IPS-18a (cell line): ENCODE measurements at regions not wholly inside any gene's neighbourhood (a gene's known extent, or its start where the extent isn't known, plus 50 kb on each side); places are given as distances from the start of the nearest gene placed in this dataset.
"Not testable (repeated sequence)": the region's sequence is repeated elsewhere in the genome, so short reads cannot be mapped to it uniquely, and the experiment has no call there.

Source experiments
- H3K27ac ChIP-seq: one replicate; pipeline ENCODE4 v1.5.1; 2013; ENCODE audit warnings: low read length
- H3K27me3 ChIP-seq: one replicate; pipeline ENCODE4 v1.6.1; 2013; ENCODE audit warnings: mild to moderate bottlenecking, low read length; ENCODE audit not compliant: control insufficient read depth, insufficient read depth
- H3K36me3 ChIP-seq: one replicate; pipeline ENCODE4 v1.6.1; 2013; ENCODE audit warnings: low read depth, low read length; ENCODE audit not compliant: control insufficient read depth
- H3K4me1 ChIP-seq: one replicate; pipeline ENCODE4 v1.6.1; 2013; ENCODE audit warnings: low read depth, low read length; ENCODE audit not compliant: control insufficient read depth
- H3K4me3 ChIP-seq: one replicate; pipeline ENCODE4 v1.5.1; 2013; ENCODE audit warnings: low read length
- H3K9ac ChIP-seq: one replicate; pipeline ENCODE4 v1.6.1; 2013; ENCODE audit warnings: mild to moderate bottlenecking, low read length, moderate library complexity
- H3K9me3 ChIP-seq: one replicate; pipeline ENCODE4 v1.6.1; 2013; ENCODE audit warnings: low read depth, low read length; ENCODE audit not compliant: control insufficient read depth

- Histone ChIP-seq H3K9ac (no peak overlapping the region), H3K36me3 (no peaks in the 10 kb centered on the region), H3K4me1 (no peaks in the 10 kb centered on the region), H3K9me3 (no peaks in the 10 kb centered on the region), H3K4me3 (no peak overlapping the region), H3K27ac (no peak overlapping the region), H3K27me3 (no peaks in the 10 kb centered on the region)
Observed at GRCh38 chr11:95417832-95418231, 186.8 kb upstream of the SESN3 start.

- Histone ChIP-seq H3K4me1 (no peaks in the 10 kb centered on the region), H3K36me3 (no peaks in the 10 kb centered on the region), H3K9ac (no peak overlapping the region), H3K9me3 (no peaks in the 10 kb centered on the region), H3K27me3 (no peaks in the 10 kb centered on the region), H3K4me3 (no peak overlapping the region), H3K27ac (no peak overlapping the region)
Observed at GRCh38 chr11:95415837-95416304, 184.9 kb upstream of the SESN3 start.

GRCh38 chr11:95414217-95414616 is 183.2 kb upstream of the SESN3 start:
- Histone ChIP-seq H3K27ac (no peak overlapping the region), H3K27me3 (no peaks in the 10 kb centered on the region), H3K36me3 (no peaks in the 10 kb centered on the region), H3K9ac (no peak overlapping the region), H3K4me1 (no peaks in the 10 kb centered on the region), H3K9me3 (no peaks in the 10 kb centered on the region), H3K4me3 (no peak overlapping the region)

GRCh38 chr11:95413761-95414160 is 182.8 kb upstream of the SESN3 start:
- no peaks in the 10 kb centered on the region for H3K4me1 ChIP-seq
- no peaks in the 10 kb centered on the region for H3K27me3 ChIP-seq
- no peak overlapping the region for H3K4me3 ChIP-seq
- H3K27ac ChIP-seq = no peak overlapping the region
- H3K36me3 ChIP-seq = no peaks in the 10 kb centered on the region
- no peaks in the 10 kb centered on the region for H3K9me3 ChIP-seq
- H3K9ac ChIP-seq = no peak overlapping the region

- Histone ChIP-seq H3K4me3 (no peak overlapping the region), H3K27ac (no peak overlapping the region), H3K27me3 (no peaks in the 10 kb centered on the region), H3K36me3 (no peaks in the 10 kb centered on the region), H3K9me3 (no peaks in the 10 kb centered on the region), H3K4me1 (no peaks in the 10 kb centered on the region), H3K9ac (no peak overlapping the region)
Observed at GRCh38 chr11:95413021-95413420, 182.0 kb upstream of the SESN3 start.

- H3K9ac ChIP-seq = no peak overlapping the region
- no peaks in the 10 kb centered on the region for H3K27me3 ChIP-seq
- no peak overlapping the region for H3K27ac ChIP-seq
- H3K4me3 ChIP-seq = no peak overlapping the region
- H3K36me3 ChIP-seq = no peaks in the 10 kb centered on the region
- no peaks in the 10 kb centered on the region for H3K4me1 ChIP-seq
- no peaks in the 10 kb centered on the region for H3K9me3 ChIP-seq
Observed at GRCh38 chr11:95412074-95412473, 181.1 kb upstream of the SESN3 start.

- H3K9ac ChIP-seq, H3K9me3 ChIP-seq, H3K36me3 ChIP-seq, H3K27me3 ChIP-seq, H3K4me3 ChIP-seq, H3K4me1 ChIP-seq, H3K27ac ChIP-seq: not testable (repeated sequence)
Observed at GRCh38 chr11:95410707-95411106, 179.7 kb upstream of the SESN3 start.

GRCh38 chr11:95406271-95406670 is 175.3 kb upstream of the SESN3 start:
- no peak overlapping the region for H3K27ac ChIP-seq
- no peaks in the 10 kb centered on the region for H3K27me3 ChIP-seq
- H3K4me3 ChIP-seq = no peak overlapping the region
- no peaks in the 10 kb centered on the region for H3K36me3 ChIP-seq
- H3K4me1 ChIP-seq = no peaks in the 10 kb centered on the region
- H3K9ac ChIP-seq = no peak overlapping the region
- H3K9me3 ChIP-seq = peaks cover 3% of the 10 kb centered on the region

- Histone ChIP-seq H3K4me3 (no peak overlapping the region), H3K27me3 (no peaks in the 10 kb centered on the region), H3K36me3 (no peaks in the 10 kb centered on the region), H3K9me3 (peaks cover 3% of the 10 kb centered on the region), H3K27ac (no peak overlapping the region), H3K9ac (no peak overlapping the region), H3K4me1 (no peaks in the 10 kb centered on the region)
Observed at GRCh38 chr11:95404370-95404769, 173.4 kb upstream of the SESN3 start.

- Histone ChIP-seq H3K9ac (no peak overlapping the region), H3K4me3 (no peak overlapping the region)
Observed at GRCh38 chr11:95398437-95399112, 167.6 kb upstream of the SESN3 start.

GRCh38 chr11:95392644-95393043 is 161.6 kb upstream of the SESN3 start:
- no peak overlapping the region for H3K9ac ChIP-seq
- no peaks in the 10 kb centered on the region for H3K27me3 ChIP-seq
- no peaks in the 10 kb centered on the region for H3K4me1 ChIP-seq
- H3K4me3 ChIP-seq = no peak overlapping the region
- no peaks in the 10 kb centered on the region for H3K36me3 ChIP-seq
- no peak overlapping the region for H3K27ac ChIP-seq
- no peaks in the 10 kb centered on the region for H3K9me3 ChIP-seq

More at GRCh38 chr11:95398437-95399112, 167.6 kb upstream of the SESN3 start:
- peaks cover 3% of the 10 kb centered on the region for H3K9me3 ChIP-seq
- no peaks in the 10 kb centered on the region for H3K27me3 ChIP-seq
- no peaks in the 10 kb centered on the region for H3K4me1 ChIP-seq
- H3K36me3 ChIP-seq = no peaks in the 10 kb centered on the region
- no peak overlapping the region for H3K27ac ChIP-seq

GRCh38 chr11:95389427-95389826 is 158.4 kb upstream of the SESN3 start:
- Histone ChIP-seq H3K4me3 (no peak overlapping the region), H3K27me3 (no peaks in the 10 kb centered on the region), H3K36me3 (no peaks in the 10 kb centered on the region), H3K4me1 (no peaks in the 10 kb centered on the region), H3K9ac (no peak overlapping the region), H3K9me3 (no peaks in the 10 kb centered on the region), H3K27ac (no peak overlapping the region)
